Stimulated activated CD4-positive, alpha-beta T cell treated with anti-CD3 and anti-CD28 coated beads, Interleukin-1b, Interleukin-23, amount 100 ng/mL, for 4 hours (primary cell): ENCODE measurements at regions not wholly inside any gene's neighbourhood (a gene's known extent, or its start where the extent isn't known, plus 50 kb on each side); places are given as distances from the start of the nearest gene placed in this dataset.

Experiments
- DNase-seq, 2 donors: peaks; one replicate each; pipeline ENCODE4 v3.0.0-alpha.2; 2020; ENCODE audit warnings: low read depth in 2 of 2

- no peak for DNase-seq
Observed at GRCh38 chr17:34776456-34777443, 184.5 kb downstream of the CCT6B start.

- no peak for DNase-seq
Observed at GRCh38 chr17:34773036-34773435, 188.2 kb downstream of the CCT6B start.

DNA sequence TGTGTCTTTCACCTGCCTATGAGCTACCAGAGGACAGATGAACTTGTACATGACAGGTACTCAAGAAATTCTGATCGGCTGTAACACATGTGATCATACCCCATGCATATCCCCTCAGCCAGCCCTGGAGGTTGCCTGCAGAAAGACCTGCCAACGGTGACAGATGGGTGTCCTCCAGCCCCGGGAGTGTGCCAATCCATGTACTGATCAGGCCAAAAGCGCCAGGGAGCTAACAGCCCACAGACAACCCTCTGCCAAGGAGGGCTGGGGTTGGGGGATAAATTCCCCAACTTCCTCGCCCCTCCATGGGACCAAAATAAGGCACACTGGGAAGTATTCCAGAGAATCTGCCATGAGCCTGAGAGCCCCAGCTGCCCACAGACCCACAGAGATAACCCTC, 189.4 kb downstream of the CCT6B start:
- no peak for DNase-seq

DNA sequence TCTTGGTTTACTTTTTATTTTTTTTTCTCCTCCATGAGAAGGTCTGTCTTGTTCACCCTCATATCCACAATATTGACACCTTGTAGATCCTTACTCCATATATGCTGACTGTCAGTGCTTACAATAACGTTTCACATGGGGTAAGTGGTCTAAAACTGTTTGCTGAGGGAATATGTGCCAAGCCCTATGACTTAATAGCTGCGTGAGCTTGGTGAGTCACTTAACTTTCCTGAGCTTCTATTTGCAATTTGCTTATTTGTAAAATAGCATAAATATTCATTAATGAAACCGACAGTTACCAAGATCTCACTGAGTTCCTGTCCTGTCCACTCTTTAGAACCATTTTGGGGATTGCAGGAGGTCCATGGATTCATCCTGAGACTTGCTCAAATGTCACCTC, 190.7 kb downstream of the CCT6B start:
- no peak for DNase-seq

DNA sequence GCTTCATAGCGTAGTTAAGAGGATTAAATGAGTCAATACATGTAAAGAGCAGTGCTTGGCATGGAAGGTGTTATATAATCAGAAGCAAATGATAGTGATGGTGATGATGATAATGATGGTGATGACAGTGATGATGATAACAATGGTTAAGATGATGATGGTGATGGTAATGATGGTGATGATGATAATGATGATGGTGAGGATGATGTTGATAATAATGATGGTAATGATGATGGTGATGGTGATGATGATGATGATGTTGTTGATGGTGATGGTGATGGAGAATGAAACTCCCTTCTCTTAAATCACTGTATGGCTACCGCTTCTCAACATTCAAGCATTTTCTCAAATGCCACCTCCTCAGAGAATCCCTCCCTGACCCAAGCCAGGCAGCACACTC, 190.5 kb downstream of the TMEM132E start:
- no peak for DNase-seq

DNA sequence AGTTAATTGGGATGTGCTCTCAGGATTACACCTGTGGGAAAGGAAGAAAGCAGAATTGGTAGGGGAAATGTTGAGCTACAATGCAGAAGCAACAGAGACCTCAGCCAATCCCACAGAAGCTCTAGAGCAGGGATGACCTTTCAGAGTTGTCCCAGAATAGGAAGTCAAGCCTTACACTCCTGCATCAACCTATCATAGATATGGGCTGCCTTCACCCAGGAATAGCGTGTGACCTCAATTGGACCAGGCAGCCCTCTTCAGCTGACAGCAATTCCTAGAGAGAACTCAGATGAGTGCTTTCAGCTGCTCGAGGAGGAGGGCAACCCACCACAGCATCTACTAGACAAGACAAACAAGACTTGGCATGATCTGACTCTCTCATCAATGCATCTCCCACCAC, 189.7 kb downstream of the TMEM132E start:
- no peak for DNase-seq

DNA sequence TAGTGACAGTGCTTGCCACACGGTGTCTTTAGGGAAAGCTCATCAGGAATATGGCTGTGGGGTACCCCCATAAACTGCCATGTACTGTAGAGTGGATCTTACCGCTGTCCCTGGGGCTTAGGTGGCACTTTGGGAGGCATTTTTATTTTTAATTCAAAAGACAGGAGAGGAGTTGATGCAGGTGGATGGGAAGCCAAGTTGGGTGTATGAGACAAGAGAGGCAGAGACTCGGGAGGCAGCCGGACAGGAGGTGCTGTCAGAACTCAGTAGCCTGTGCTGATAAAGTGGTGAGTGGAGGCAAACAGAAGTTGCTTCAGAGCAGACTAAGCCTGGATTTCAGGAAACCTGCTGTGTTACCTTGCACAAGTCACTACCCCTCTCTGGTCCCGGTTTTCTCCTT, 185.9 kb downstream of the TMEM132E start:
- DNase-seq, result no peak

DNA sequence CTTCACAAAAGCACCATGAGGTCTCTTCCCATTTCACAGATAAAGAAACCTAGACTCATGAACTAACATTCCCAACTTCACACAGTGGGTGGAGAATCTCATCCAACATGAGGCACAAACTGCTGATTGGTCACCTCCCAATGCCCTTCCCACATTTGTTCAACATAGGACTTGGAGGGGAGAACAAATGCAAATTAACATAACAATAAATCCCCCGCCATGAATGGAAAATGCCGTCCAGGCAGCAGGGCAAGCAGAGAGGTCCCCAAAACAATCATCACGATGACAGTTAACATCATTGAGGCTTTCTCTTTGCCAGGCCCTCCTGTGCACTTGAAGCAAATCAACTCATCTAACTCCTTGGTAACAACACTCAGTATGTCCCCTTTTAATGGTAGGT, 185.3 kb downstream of the TMEM132E start:
- DNase-seq, result no peak

DNA sequence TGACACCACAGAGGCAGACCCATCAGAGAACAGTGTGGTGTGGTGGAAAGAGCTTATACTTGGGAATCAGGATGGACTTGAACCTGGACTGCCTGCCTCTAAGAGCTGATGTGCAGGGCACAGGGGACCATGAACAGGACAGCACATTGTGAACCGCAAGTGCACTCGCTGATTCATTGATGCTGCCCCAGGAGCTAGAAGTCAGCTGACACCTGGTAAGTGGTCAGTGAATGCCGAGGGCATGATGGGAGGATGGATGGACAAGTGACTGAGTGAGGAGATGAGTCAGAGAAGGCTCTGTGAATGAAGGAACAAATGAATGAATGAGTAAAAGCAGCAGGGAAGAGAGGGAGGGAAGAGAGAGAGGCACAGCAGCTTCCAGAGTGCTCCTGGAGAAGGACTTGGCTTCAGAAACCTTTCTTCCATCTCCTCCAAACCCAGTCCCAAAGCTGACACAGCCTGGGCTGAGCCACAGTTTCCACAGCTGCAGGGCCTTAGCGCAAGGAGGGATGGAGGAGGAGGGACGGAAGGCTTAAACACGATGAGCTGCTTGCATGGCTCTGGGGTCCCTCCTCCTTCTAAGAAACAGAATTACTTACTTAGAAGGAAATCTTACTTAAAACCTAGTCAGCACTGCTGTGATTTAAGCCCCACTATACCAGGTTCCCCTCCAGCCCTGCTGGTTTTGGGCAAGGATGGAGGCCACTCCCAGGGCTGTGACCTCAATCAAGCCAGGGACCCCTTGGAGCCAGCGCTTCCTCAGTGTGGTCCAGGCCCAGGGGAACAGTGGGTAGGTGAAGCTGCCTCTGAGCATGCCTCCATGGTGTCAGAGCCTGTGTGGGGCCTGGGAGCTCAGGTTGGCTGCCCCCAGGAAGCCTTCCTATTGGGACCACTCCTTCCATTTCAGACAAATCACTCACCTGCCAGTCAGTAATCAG, 184.6 kb downstream of the TMEM132E start:
- no peak for DNase-seq

- DNase-seq, result no peak
Observed at GRCh38 chr17:34762078-34762477, 182.7 kb downstream of the TMEM132E start.

DNA sequence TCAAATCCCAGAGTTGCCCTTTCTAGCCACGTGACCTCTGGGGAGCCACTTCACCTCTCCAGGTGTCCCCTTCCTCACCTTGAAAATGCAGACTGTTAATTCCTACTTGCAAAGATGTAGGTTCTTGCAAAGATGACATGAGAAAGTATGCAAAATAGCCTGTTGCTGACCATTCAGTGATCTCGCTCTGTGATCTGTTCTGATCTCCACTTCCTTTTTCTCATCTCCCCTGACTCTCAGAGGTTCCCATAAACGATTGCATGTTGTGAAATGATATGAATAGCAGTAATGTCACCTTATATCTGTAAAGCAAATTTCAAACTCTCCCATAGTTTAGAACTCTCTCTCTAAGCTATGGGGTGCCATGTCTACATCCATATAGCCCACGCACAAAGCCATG, 182.3 kb downstream of the TMEM132E start:
- DNase-seq, result no peak

DNA sequence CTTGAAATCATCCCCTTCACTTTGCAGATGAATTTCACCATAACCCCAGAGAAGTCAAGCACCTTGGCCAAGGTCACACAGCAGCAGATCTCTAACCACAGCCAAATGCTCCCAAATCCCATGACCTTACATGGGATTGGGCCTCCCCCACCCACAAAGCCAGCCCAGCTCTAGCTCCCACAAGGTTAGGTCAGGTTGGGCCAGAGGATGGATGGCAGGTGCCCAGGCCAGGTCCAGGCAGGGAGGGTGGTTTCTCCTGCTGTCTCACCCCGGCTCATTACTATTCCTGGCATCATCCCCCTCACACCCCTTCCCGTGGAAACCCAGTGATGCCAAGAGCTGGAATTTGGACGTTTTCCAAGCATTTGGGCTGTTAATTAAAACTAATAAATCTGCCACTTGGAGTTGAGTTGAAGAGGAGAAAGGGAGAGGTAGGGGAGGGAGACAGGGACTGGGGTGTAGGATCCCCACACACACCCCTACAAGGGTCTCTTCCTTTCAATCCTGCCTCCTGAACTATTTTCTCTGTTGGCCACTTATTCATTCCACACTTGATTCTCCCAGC, 181.6 kb downstream of the TMEM132E start:
- DNase-seq, result no peak

DNA sequence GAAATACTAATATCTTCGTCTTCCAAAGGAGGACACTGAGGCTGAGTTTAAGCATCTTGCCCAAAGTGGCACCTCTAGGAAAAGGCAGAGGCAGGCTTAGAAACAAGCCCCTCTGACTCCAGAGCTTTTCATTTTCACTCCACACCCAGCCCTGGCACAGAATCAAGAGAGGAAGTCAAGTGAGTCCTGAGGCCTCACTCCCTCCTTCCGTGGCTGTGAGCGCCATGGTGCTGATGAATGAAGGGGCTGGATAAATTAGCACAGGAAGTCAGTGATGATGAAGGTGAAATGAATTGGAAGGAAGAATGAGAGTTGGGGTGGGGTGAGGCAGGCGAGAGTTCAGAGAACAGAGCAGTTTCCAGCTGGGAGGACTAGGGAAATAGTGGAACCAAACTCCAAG, 179.3 kb downstream of the TMEM132E start:
- no peak for DNase-seq

GRCh38 chr17:34758316-34758715, 178.9 kb downstream of the TMEM132E start:
- DNase-seq, result no peak

DNA sequence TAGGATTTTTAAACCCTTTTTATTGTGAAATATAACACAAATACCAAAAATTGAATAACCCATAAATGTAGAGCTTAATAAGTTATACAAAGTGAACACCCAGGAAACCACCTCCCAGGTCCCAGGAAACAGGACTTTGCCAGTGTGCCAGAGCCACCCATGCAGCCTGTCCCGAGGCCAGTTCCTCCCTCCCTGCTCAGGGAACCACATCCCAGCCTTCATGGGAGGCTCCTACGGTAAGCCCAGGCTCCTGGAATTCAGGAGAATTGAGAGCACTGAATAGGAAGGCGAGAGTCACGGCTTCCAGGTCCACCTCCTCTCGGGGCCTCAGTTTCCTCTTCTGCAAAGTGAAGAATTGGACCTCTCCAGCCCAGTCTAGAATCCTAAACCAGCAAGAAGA, 178.2 kb downstream of the TMEM132E start:
- DNase-seq, result no peak

GRCh38 chr17:34757106-34757505, 177.7 kb downstream of the TMEM132E start:
- DNase-seq, result no peak

GRCh38 chr17:34756637-34757021, 177.2 kb downstream of the TMEM132E start:
- DNase-seq, result no peak

DNA sequence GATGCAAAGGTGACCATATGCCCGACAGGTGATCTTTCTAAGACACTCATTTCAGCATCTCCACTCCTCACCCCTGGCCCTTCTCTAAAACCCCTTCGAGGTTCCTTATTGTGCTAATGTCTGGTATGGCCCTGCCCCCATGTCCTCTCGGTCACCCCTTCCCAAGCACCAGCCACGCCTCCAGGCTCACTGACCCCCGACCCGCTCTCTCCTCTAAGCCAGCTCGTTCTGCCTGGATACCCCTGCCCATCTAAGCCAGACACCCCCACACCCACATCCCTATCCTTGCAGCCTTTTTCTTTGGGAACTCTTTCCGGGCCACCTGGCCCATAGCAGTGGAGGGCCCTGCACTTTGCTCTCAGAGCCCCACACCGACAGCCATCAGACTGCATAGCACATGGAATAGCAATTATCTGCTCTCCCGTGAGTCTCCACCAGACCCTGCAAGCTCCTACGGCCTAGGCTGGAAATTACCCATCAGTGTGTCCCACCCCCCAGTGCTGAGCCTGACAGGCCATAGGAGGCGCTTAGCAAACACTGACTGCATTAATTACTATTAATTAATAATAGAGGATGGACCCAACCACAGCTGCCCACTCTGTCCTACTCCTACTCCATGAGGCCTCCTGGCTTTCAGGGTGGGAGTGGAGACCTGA, 176.7 kb downstream of the TMEM132E start:
- DNase-seq, result no peak

- no peak for DNase-seq
Observed at GRCh38 chr17:34755371-34755770, 176.0 kb downstream of the TMEM132E start.

GRCh38 chr17:34750004-34750403, 170.6 kb downstream of the TMEM132E start:
- no peak for DNase-seq

GRCh38 chr17:34741967-34742366, 162.6 kb downstream of the TMEM132E start:
- no peak for DNase-seq
